ENCODE measurements at regions not wholly inside any gene's neighbourhood (a gene's known extent, or its start where the extent isn't known, plus 50 kb on each side); places are given as distances from the start of the nearest gene placed in this dataset.

- H3K4me3 ChIP-seq (ENCODE audit: low read depth, low read length) = no peak overlapping the region
- DNase-seq (ENCODE audit: low read depth) = no peak
- TF ChIP-seq CTCF (IDR thresholded peaks at IDR 0.05; ENCODE audit: low read depth, low read length, missing control alignments) = no peak
Observed at GRCh38 chr5:166486348-166486747, 1805.1 kb upstream of the WWC1 start.

- no peak overlapping the region for H3K4me3 ChIP-seq (ENCODE audit: low read depth, low read length)
- TF ChIP-seq CTCF (IDR thresholded peaks at IDR 0.05; ENCODE audit: low read depth, low read length, missing control alignments) = no peak
- no peak for DNase-seq (ENCODE audit: low read depth)
Observed at GRCh38 chr5:166488560-166488959, 1802.9 kb upstream of the WWC1 start.

- H3K4me3 ChIP-seq (ENCODE audit: low read depth, low read length) = no peak overlapping the region
- TF ChIP-seq CTCF (IDR thresholded peaks at IDR 0.05; ENCODE audit: low read depth, low read length, missing control alignments) = no peak
- DNase-seq (ENCODE audit: low read depth) = no peak
Observed at GRCh38 chr5:166493040-166493439, 1798.4 kb upstream of the WWC1 start.

- H3K4me3 ChIP-seq (ENCODE audit: low read depth, low read length) = no peak overlapping the region
- TF ChIP-seq CTCF (IDR thresholded peaks at IDR 0.05; ENCODE audit: low read depth, low read length, missing control alignments) = no peak
Observed at GRCh38 chr5:166493612-166494011, 1797.8 kb upstream of the WWC1 start.

GRCh38 chr5:166497496-166498104, 1793.8 kb upstream of the WWC1 start:
- no peak for TF ChIP-seq CTCF (IDR thresholded peaks at IDR 0.05; ENCODE audit: low read depth, low read length, missing control alignments)
- no peak overlapping the region for H3K4me3 ChIP-seq (ENCODE audit: low read depth, low read length)
- DNase-seq (ENCODE audit: low read depth) = no peak

More at GRCh38 chr5:166493612-166494011, 1797.8 kb upstream of the WWC1 start:
- DNase-seq (ENCODE audit: low read depth) = no peak

GRCh38 chr5:166499447-166500240, 1791.8 kb upstream of the WWC1 start:
- no peak for TF ChIP-seq CTCF (IDR thresholded peaks at IDR 0.05; ENCODE audit: low read depth, low read length, missing control alignments)
- no peak for DNase-seq (ENCODE audit: low read depth)
- H3K4me3 ChIP-seq (ENCODE audit: low read depth, low read length) = no peak overlapping the region

Measured in GM12864 (cell line).